Adrenal gland (tissue), 5 donors: ENCODE measurements at regions not wholly inside any gene's neighbourhood (a gene's known extent, or its start where the extent isn't known, plus 50 kb on each side); places are given as distances from the start of the nearest gene placed in this dataset.

Experiments
- POLR2A ChIP-seq, 2 donors: fragments of 450-650 bp; IDR thresholded peaks; one replicate each; pipeline ENCODE4 v1.6.1; 2017; ENCODE audit warnings: antibody characterized with exemption in 2 of 2, mild to moderate bottlenecking in 2 of 2, moderate library complexity in 1 of 2
- TF ChIP-seq, protein P1 (sequence below), 6 experiments: fragments of 450-650 bp in 4 of 6; fragments of 200-600 bp in 2 of 6; sonication (generic) in 1 of 6; IDR thresholded peaks; 1 replicate in 5 of 6; 2 replicates in 1 of 6; pipeline versions ENCODE4 v1.5.1 to v1.8.0; 2016 to 2021; ENCODE audit warnings: antibody characterized with exemption in 6 of 6, mild to moderate bottlenecking in 2 of 6, moderate library complexity in 1 of 6
- donor health status: DM: no; HTN: no; CAD: no.

DNA sequence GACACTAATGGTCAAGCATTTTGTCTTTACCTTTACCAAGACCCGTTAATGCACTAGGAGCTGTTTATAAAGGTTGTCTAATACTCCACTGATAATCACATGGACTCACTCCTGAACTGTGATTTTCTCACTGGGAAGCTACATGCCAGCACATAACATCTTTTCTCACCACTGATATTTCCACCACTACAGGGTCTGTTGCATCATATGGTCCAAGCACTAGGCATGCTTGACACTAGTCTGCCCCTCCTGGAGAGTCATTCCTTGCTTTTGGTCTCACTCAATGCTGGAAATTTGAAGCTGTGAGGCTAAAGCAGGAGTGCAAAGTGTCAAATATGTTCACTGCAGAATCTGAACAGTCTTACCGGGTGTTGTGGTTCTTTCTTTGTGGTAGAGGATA is 1576.8 kb downstream of the CDH8 start:
- TF ChIP-seq, protein P1, sequence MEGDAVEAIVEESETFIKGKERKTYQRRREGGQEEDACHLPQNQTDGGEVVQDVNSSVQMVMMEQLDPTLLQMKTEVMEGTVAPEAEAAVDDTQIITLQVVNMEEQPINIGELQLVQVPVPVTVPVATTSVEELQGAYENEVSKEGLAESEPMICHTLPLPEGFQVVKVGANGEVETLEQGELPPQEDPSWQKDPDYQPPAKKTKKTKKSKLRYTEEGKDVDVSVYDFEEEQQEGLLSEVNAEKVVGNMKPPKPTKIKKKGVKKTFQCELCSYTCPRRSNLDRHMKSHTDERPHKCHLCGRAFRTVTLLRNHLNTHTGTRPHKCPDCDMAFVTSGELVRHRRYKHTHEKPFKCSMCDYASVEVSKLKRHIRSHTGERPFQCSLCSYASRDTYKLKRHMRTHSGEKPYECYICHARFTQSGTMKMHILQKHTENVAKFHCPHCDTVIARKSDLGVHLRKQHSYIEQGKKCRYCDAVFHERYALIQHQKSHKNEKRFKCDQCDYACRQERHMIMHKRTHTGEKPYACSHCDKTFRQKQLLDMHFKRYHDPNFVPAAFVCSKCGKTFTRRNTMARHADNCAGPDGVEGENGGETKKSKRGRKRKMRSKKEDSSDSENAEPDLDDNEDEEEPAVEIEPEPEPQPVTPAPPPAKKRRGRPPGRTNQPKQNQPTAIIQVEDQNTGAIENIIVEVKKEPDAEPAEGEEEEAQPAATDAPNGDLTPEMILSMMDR (IDR thresholded peaks at IDR 0.05) = no peak
- no peak for TF ChIP-seq POLR2A (IDR thresholded peaks at IDR 0.05)
